GM23338 (cell line): ENCODE measurements at regions not wholly inside any gene's neighbourhood (a gene's known extent, or its start where the extent isn't known, plus 50 kb on each side); places are given as distances from the start of the nearest gene placed in this dataset.

ENCODE experiments used
- ATAC-seq: fragments of 200-7000 bp; cut with Tn5 transposase; 3 replicates; pipeline ENCODE4 v1.9.1; 2020
- DNase-seq: peaks from one replicate; pipeline ENCODE4 v3.0.0-alpha.2; 2015; ENCODE audit warnings: low spot score
- H2AFZ ChIP-seq: fragments of 200-600 bp; sonication (generic); 2 replicates; pipeline ENCODE4 v1.8.0; 2016; ENCODE audit warnings: antibody characterized with exemption, mild to moderate bottlenecking, moderate library complexity
- H3F3A ChIP-seq: fragments of 200-600 bp; sonication (generic); replicated peaks from 2 replicates; pipeline ENCODE4 v1.8.0; 2017; ENCODE audit warnings: antibody characterized with exemption, mixed run types, low read depth
- H3K27ac ChIP-seq: fragments of 200-600 bp; sonication (generic); 2 replicates; pipeline ENCODE4 v1.6.1; 2016; ENCODE audit warnings: low read depth
- H3K27me3 ChIP-seq: fragments of 200-600 bp; sonication (generic); 2 replicates; pipeline ENCODE4 v1.8.0; 2016; ENCODE audit warnings: mild to moderate bottlenecking, mixed run types, moderate library complexity; ENCODE audit not compliant: insufficient read depth
- H3K36me3 ChIP-seq: fragments of 200-600 bp; sonication (generic); 2 replicates; pipeline ENCODE4 v1.8.0; 2016; ENCODE audit warnings: mild to moderate bottlenecking; ENCODE audit not compliant: insufficient read depth
- H3K4me1 ChIP-seq: fragments of 200-600 bp; sonication (generic); 2 replicates; pipeline ENCODE4 v1.8.0; 2016; ENCODE audit warnings: mild to moderate bottlenecking, moderate library complexity; ENCODE audit not compliant: insufficient read depth
- H3K4me2 ChIP-seq: fragments of 200-600 bp; sonication (generic); 2 replicates; pipeline ENCODE4 v1.7.1; 2017; ENCODE audit warnings: mixed run types
- H3K4me3 ChIP-seq: fragments of 200-600 bp; sonication (generic); 2 replicates; pipeline ENCODE4 v1.6.1; 2016; ENCODE audit warnings: mixed run types
- H3K79me2 ChIP-seq: fragments of 200-600 bp; sonication (generic); replicated peaks from 2 replicates; pipeline ENCODE4 v1.8.0; 2017; ENCODE audit warnings: mild to moderate bottlenecking; ENCODE audit not compliant: insufficient read depth
- H3K9me2 ChIP-seq: fragments of 200-600 bp; sonication (generic); 2 replicates; pipeline ENCODE4 v1.8.0; 2017; ENCODE audit not compliant: insufficient read depth
- H4K20me1 ChIP-seq: fragments of 200-600 bp; sonication (generic); replicated peaks from 2 replicates; pipeline ENCODE4 v1.8.0; 2017; ENCODE audit warnings: mild to moderate bottlenecking; ENCODE audit not compliant: insufficient read depth
- H3K27ac Mint-ChIP-seq: 2 replicates; pipeline ENCODE4 v1.8.0; 2020; ENCODE audit warnings: inconsistent platforms, mild to moderate bottlenecking, moderate library complexity, mixed read lengths
- H3K27me3 Mint-ChIP-seq: 3 replicates; pipeline ENCODE4 v1.8.0; 2022; ENCODE audit warnings: low read depth, mild to moderate bottlenecking, moderate library complexity, mixed read lengths, inconsistent platforms; ENCODE audit not compliant: insufficient read depth, poor library complexity
- H3K36me3 Mint-ChIP-seq: 3 replicates; pipeline ENCODE4 v1.8.0; 2021; ENCODE audit warnings: low read depth, mild to moderate bottlenecking, inconsistent platforms, moderate library complexity, mixed read lengths
- H3K4me1 Mint-ChIP-seq: 3 replicates; pipeline ENCODE4 v1.8.0; 2020; ENCODE audit warnings: mild to moderate bottlenecking, inconsistent platforms, mixed read lengths
- H3K4me3 Mint-ChIP-seq: 3 replicates; pipeline ENCODE4 v1.8.0; 2021; ENCODE audit warnings: moderate library complexity, mild to moderate bottlenecking, inconsistent platforms, mixed read lengths
- H3K9me3 Mint-ChIP-seq: 3 replicates; pipeline ENCODE4 v1.8.0; 2020; ENCODE audit warnings: moderate library complexity, mild to moderate bottlenecking, inconsistent platforms, mixed read lengths
- CTCF ChIP-seq, 2 experiments: fragments of 200-600 bp in 1 of 2; sonication (generic) in 1 of 2; conservative IDR thresholded peaks; 2 replicates each; pipeline versions ENCODE4 v1.5.1 to v1.6.1; 2016 to 2017; ENCODE audit warnings: antibody characterized with exemption in 2 of 2, low read depth in 2 of 2, mild to moderate bottlenecking in 2 of 2, moderate library complexity in 1 of 2
- ETS1 ChIP-seq: IDR thresholded peaks from 2 replicates; pipeline ENCODE4 v1.6.1; 2016; ENCODE audit warnings: antibody characterized with exemption
- EZH2 ChIP-seq: fragments of 200-600 bp; sonication (generic); IDR thresholded peaks from one replicate; pipeline ENCODE4 v1.8.0; 2017; ENCODE audit warnings: antibody characterized with exemption, mild to moderate bottlenecking, low read depth; ENCODE audit not compliant: unreplicated experiment
- EZH2phosphoT487 ChIP-seq: fragments of 200-600 bp; sonication (generic); IDR thresholded peaks from one replicate; pipeline ENCODE4 v1.8.1; 2018; ENCODE audit warnings: antibody characterized with exemption; ENCODE audit not compliant: unreplicated experiment
- NANOG ChIP-seq: IDR thresholded peaks from 2 replicates; pipeline ENCODE4 v1.6.1; 2016; ENCODE audit warnings: antibody characterized with exemption, borderline replicate concordance
- POLR2AphosphoS5 ChIP-seq: IDR thresholded peaks from 2 replicates; pipeline ENCODE4 v1.6.1; 2016; ENCODE audit warnings: antibody characterized with exemption, low read depth
- REST ChIP-seq: IDR thresholded peaks from one replicate; pipeline ENCODE4 v1.6.1; 2018; ENCODE audit warnings: antibody characterized with exemption; ENCODE audit not compliant: unreplicated experiment
- ZNF114 ChIP-seq: fragments of 250-450 bp; sonication (Bioruptor Pico); IDR thresholded peaks from 2 replicates; pipeline ENCODE4 v1.5.0; 2020; ENCODE audit warnings: mild to moderate bottlenecking, moderate library complexity
- ZNF331 ChIP-seq: fragments of 250-450 bp; sonication (Bioruptor Pico); IDR thresholded peaks from 2 replicates; pipeline ENCODE4 v1.5.0; 2020; ENCODE audit warnings: low read depth, mild to moderate bottlenecking, moderate library complexity
- ZNF462 ChIP-seq: fragments of 250-450 bp; sonication (Bioruptor Pico); IDR thresholded peaks from 2 replicates; pipeline ENCODE4 v1.5.0; 2020; ENCODE audit warnings: mild to moderate bottlenecking, moderate library complexity

- TF ChIP-seq POLR2AphosphoS5 (no peak), ZNF462 (CRISPR knock-in tag) (no peak), CTCF (conservative IDR thresholded peaks at IDR 0.05; ENCODE audit: low read depth in 2 of 2) (no peak)
These were observed 388.2 kb downstream of the FAM170A start (continued) for GRCh38 chr5:120017513-120017912.

GRCh38 chr5:120035181-120035580 lies 405.8 kb downstream of the FAM170A start:
- no peak overlapping the region for H2AFZ ChIP-seq
- H3K36me3 ChIP-seq, result no peaks in the 10 kb centered on the region
- no peak for ATAC-seq
- no peak overlapping the region for H3K4me3 ChIP-seq
- no peaks in the 10 kb centered on the region for H3K36me3 Mint-ChIP-seq
- no peak for DNase-seq
- H3K4me2 ChIP-seq, result no peak overlapping the region
- H3K27ac ChIP-seq, result no peak overlapping the region
- H3F3A ChIP-seq, result no peaks in the 10 kb centered on the region
- H3K9me2 ChIP-seq, result 0 out of 2 replicates have a peak, but pooled peaks cover 4% of the 10 kb centered on the region
- no peaks in the 10 kb centered on the region for H4K20me1 ChIP-seq
- no peaks in the 10 kb centered on the region for H3K79me2 ChIP-seq
- no peak overlapping the region for H3K4me3 Mint-ChIP-seq
- no peaks in the 10 kb centered on the region for H3K9me3 Mint-ChIP-seq
- no peaks in the 10 kb centered on the region for H3K27me3 ChIP-seq
- no peaks in the 10 kb centered on the region for H3K27me3 Mint-ChIP-seq
- H3K27ac Mint-ChIP-seq, result no peak overlapping the region
- H3K4me1 ChIP-seq, result no peaks in the 10 kb centered on the region
- no peaks in the 10 kb centered on the region for H3K4me1 Mint-ChIP-seq
- TF ChIP-seq ZNF331 (CRISPR knock-in tag), result no peak
- TF ChIP-seq EZH2phosphoT487, result no peak
- no peak for TF ChIP-seq ZNF114 (CRISPR knock-in tag)
- TF ChIP-seq EZH2, result no peak
- TF ChIP-seq REST, result no peak
- no peak for TF ChIP-seq NANOG
- TF ChIP-seq ETS1, result no peak
- TF ChIP-seq POLR2AphosphoS5, result no peak
- TF ChIP-seq CTCF (conservative IDR thresholded peaks at IDR 0.05; ENCODE audit: low read depth in 2 of 2), result no peak
